HG02763 (cell line): ENCODE measurements at regions not wholly inside any gene's neighbourhood (a gene's known extent, or its start where the extent isn't known, plus 50 kb on each side); places are given as distances from the start of the nearest gene placed in this dataset.
"Not testable (repeated sequence)": the region's sequence is repeated elsewhere in the genome, so short reads cannot be mapped to it uniquely, and the experiment has no call there.

Source experiments
- ATAC-seq: cut with Tn5 transposase; IDR thresholded peaks from one replicate; pipeline ENCODE4 v1.9.1; 2021; ENCODE audit warnings: mild to moderate bottlenecking, moderate library complexity; ENCODE audit not compliant: unreplicated experiment

GRCh38 chr2:116761864-116762263 is 1052.6 kb upstream of the DDX18 start:
- ATAC-seq, result no peak

- ATAC-seq, result no peak
These were observed 1045.0 kb upstream of the DDX18 start for GRCh38 chr2:116769514-116769913.

GRCh38 chr2:116776556-116776955 is 1037.9 kb upstream of the DDX18 start:
- no peak for ATAC-seq

- ATAC-seq, result no peak
These were observed 1026.6 kb upstream of the DDX18 start for GRCh38 chr2:116787848-116788247.

- ATAC-seq, result no peak
These were observed 1011.8 kb upstream of the DDX18 start for GRCh38 chr2:116802671-116803070.

GRCh38 chr2:116804901-116805300 is 1009.6 kb upstream of the DDX18 start:
- ATAC-seq, result no peak

- not testable (repeated sequence) for ATAC-seq
These were observed 1008.0 kb upstream of the DDX18 start for GRCh38 chr2:116806505-116806904.

- ATAC-seq, result no peak
These were observed 1005.4 kb upstream of the DDX18 start for GRCh38 chr2:116809109-116809508.

GRCh38 chr2:116810071-116810470 is 1004.4 kb upstream of the DDX18 start:
- no peak for ATAC-seq

- ATAC-seq, result no peak
These were observed 1003.8 kb upstream of the DDX18 start for GRCh38 chr2:116810645-116811044.

GRCh38 chr2:116819355-116819754 is 995.1 kb upstream of the DDX18 start:
- ATAC-seq, result no peak

GRCh38 chr2:116820986-116821385 is 993.5 kb upstream of the DDX18 start:
- ATAC-seq, result no peak

- not testable (repeated sequence) for ATAC-seq
These were observed 984.9 kb upstream of the DDX18 start for GRCh38 chr2:116829543-116829942.

- no peak for ATAC-seq
These were observed 982.3 kb upstream of the DDX18 start for GRCh38 chr2:116832148-116832547.

GRCh38 chr2:116833052-116833451 is 981.4 kb upstream of the DDX18 start:
- ATAC-seq, result no peak

GRCh38 chr2:116842164-116842563 is 972.3 kb upstream of the DDX18 start:
- no peak for ATAC-seq

GRCh38 chr2:116859708-116860107 is 954.8 kb upstream of the DDX18 start:
- ATAC-seq, result no peak

GRCh38 chr2:116874021-116874420 is 940.5 kb upstream of the DDX18 start:
- no peak for ATAC-seq

GRCh38 chr2:116877274-116877673 is 937.2 kb upstream of the DDX18 start:
- ATAC-seq, result no peak

GRCh38 chr2:116877944-116878343 is 936.5 kb upstream of the DDX18 start:
- ATAC-seq, result no peak

- no peak for ATAC-seq
These were observed 934.8 kb upstream of the DDX18 start for GRCh38 chr2:116879650-116880160.

GRCh38 chr2:116891191-116891590 is 923.3 kb upstream of the DDX18 start:
- no peak for ATAC-seq

GRCh38 chr2:116911540-116911939 is 903.0 kb upstream of the DDX18 start:
- ATAC-seq, result no peak

- no peak for ATAC-seq
These were observed 898.8 kb upstream of the DDX18 start for GRCh38 chr2:116915673-116916072.
